GM06990 (cell line): ENCODE measurements at regions not wholly inside any gene's neighbourhood (a gene's known extent, or its start where the extent isn't known, plus 50 kb on each side); places are given as distances from the start of the nearest gene placed in this dataset.

Experiments
- DNase-seq: peaks from one replicate; pipeline ENCODE4 v3.0.0-alpha.2; 2011; ENCODE audit not compliant: insufficient read length; ENCODE audit errors: extremely low read depth
- H3K27me3 ChIP-seq: replicated peaks from 2 replicates; pipeline ENCODE4 v1.6.0; 2011; ENCODE audit warnings: low read length; ENCODE audit not compliant: control insufficient read depth, insufficient read depth
- H3K36me3 ChIP-seq: 2 replicates; pipeline ENCODE4 v1.5.1; 2011; ENCODE audit warnings: low read length; ENCODE audit not compliant: control insufficient read depth, insufficient read depth
- H3K4me3 ChIP-seq: replicated peaks from 2 replicates; pipeline ENCODE4 v1.5.1; 2011; ENCODE audit warnings: low read depth, mild to moderate bottlenecking, control low read depth, low read length
- TF ChIP-seq, protein P1 (sequence below): IDR thresholded peaks from 2 replicates; pipeline ENCODE4 v1.5.1; 2011; ENCODE audit warnings: low read length, control low read depth, mild to moderate bottlenecking, inconsistent platforms; ENCODE audit not compliant: insufficient read depth, poor library complexity, severe bottlenecking

- TF ChIP-seq, protein P1, sequence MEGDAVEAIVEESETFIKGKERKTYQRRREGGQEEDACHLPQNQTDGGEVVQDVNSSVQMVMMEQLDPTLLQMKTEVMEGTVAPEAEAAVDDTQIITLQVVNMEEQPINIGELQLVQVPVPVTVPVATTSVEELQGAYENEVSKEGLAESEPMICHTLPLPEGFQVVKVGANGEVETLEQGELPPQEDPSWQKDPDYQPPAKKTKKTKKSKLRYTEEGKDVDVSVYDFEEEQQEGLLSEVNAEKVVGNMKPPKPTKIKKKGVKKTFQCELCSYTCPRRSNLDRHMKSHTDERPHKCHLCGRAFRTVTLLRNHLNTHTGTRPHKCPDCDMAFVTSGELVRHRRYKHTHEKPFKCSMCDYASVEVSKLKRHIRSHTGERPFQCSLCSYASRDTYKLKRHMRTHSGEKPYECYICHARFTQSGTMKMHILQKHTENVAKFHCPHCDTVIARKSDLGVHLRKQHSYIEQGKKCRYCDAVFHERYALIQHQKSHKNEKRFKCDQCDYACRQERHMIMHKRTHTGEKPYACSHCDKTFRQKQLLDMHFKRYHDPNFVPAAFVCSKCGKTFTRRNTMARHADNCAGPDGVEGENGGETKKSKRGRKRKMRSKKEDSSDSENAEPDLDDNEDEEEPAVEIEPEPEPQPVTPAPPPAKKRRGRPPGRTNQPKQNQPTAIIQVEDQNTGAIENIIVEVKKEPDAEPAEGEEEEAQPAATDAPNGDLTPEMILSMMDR, result peak; percentile 1
- DNase-seq, result no peak
- Histone ChIP-seq H3K27me3 (no peaks in the 10 kb centered on the region), H3K36me3 (no peaks in the 10 kb centered on the region), H3K4me3 (no peak overlapping the region)
These were observed 88.1 kb upstream of the THRB start for GRCh38 chr3:24582431-24583403.

GRCh38 chr3:24586920-24587319 is 92.3 kb upstream of the THRB start:
- TF ChIP-seq, protein P1, result no peak
- no peaks in the 10 kb centered on the region for H3K27me3 ChIP-seq
- DNase-seq, result no peak
- H3K4me3 ChIP-seq, result no peak overlapping the region
- H3K36me3 ChIP-seq, result no peaks in the 10 kb centered on the region

- DNase-seq, result no peak
- TF ChIP-seq, protein P1, result no peak
- H3K27me3 ChIP-seq, result no peaks in the 10 kb centered on the region
These were observed 94.2 kb upstream of the THRB start for GRCh38 chr3:24588629-24589512.

DNA sequence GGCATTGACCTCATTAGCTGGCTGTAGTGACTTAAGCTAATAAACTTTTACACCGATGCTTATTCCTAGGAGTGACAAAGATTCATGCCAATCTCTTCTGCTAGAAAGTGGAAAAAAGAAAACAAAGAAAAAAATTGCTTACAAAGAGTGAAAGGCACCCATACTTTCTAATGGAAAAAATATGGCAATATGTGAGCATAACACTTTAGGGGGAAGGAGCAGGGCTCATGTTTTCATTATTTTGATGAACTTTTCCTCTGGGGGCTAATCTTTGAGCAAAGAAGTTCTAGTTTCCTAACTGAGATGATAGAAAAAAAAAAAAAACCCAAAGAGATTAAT is 94.8 kb upstream of the THRB start:
- DNase-seq, result no peak
- no peak overlapping the region for H3K4me3 ChIP-seq
- H3K27me3 ChIP-seq, result no peaks in the 10 kb centered on the region
- TF ChIP-seq, protein P1, result no peak
- H3K36me3 ChIP-seq, result no peaks in the 10 kb centered on the region

More at GRCh38 chr3:24588629-24589512, 94.2 kb upstream of the THRB start:
- Histone ChIP-seq H3K36me3 (no peaks in the 10 kb centered on the region), H3K4me3 (no peak overlapping the region)

- Histone ChIP-seq H3K36me3 (no peaks in the 10 kb centered on the region), H3K27me3 (no peaks in the 10 kb centered on the region), H3K4me3 (no peak overlapping the region)
- TF ChIP-seq, protein P1, result no peak
- no peak for DNase-seq
These were observed 95.6 kb upstream of the THRB start for GRCh38 chr3:24589931-24590880.
